NCI-H526 (cell line): ENCODE measurements at regions not wholly inside any gene's neighbourhood (a gene's known extent, or its start where the extent isn't known, plus 50 kb on each side); places are given as distances from the start of the nearest gene placed in this dataset.
"Not testable (repeated sequence)": the region's sequence is repeated elsewhere in the genome, so short reads cannot be mapped to it uniquely, and the experiment has no call there.

Source experiments
- DNase-seq, 2 experiments: peaks; one replicate each; lab custom pipeline; 2025; lab: John Stamatoyannopoulos, UW

GRCh38 chr2:215536510-215536909, 100.6 kb upstream of the FN1 start:
- DNase-seq, result peak in 1 of 2 experiments; percentile 11

GRCh38 chr2:215535741-215536140, 99.9 kb upstream of the FN1 start:
- DNase-seq, result peak; percentile 68 to 77

GRCh38 chr2:215535125-215535668, 99.3 kb upstream of the FN1 start:
- DNase-seq, result peak in 1 of 2 experiments; percentile 31

GRCh38 chr2:215533716-215534115, 97.8 kb upstream of the FN1 start:
- not testable (repeated sequence) for DNase-seq

- DNase-seq, result no peak
Measured at GRCh38 chr2:215532844-215533243, 97.0 kb upstream of the FN1 start.

GRCh38 chr2:215531284-215531683, 95.4 kb upstream of the FN1 start:
- no peak for DNase-seq

GRCh38 chr2:215530191-215530968, 94.5 kb upstream of the FN1 start:
- DNase-seq, result no peak

GRCh38 chr2:215529271-215529670, 93.4 kb upstream of the FN1 start:
- no peak for DNase-seq

- no peak for DNase-seq
Measured at GRCh38 chr2:215528555-215528954, 92.7 kb upstream of the FN1 start.

- no peak for DNase-seq
Measured at GRCh38 chr2:215527736-215528135, 91.9 kb upstream of the FN1 start.

- DNase-seq, result no peak
Measured at GRCh38 chr2:215526341-215526740, 90.5 kb upstream of the FN1 start.

GRCh38 chr2:215522237-215522636, 86.4 kb upstream of the FN1 start:
- peak in 1 of 2 experiments; percentile 14 for DNase-seq

- DNase-seq, result no peak
Measured at GRCh38 chr2:215521031-215521430, 85.2 kb upstream of the FN1 start.

GRCh38 chr2:215517391-215517790, 81.5 kb upstream of the FN1 start:
- DNase-seq, result no peak

GRCh38 chr2:215514516-215514915, 78.6 kb upstream of the FN1 start:
- DNase-seq, result no peak

GRCh38 chr2:215511454-215512346, 75.8 kb upstream of the FN1 start:
- DNase-seq, result no peak

- no peak for DNase-seq
Measured at GRCh38 chr2:215507836-215508235, 72.0 kb upstream of the FN1 start.

- DNase-seq, result no peak
Measured at GRCh38 chr2:215507136-215507535, 71.3 kb upstream of the FN1 start.

GRCh38 chr2:215506604-215506990, 70.7 kb upstream of the FN1 start:
- DNase-seq, result no peak

GRCh38 chr2:215505044-215505786, 69.3 kb upstream of the FN1 start:
- DNase-seq, result no peak

GRCh38 chr2:215504547-215504946, 68.7 kb upstream of the FN1 start:
- DNase-seq, result no peak

GRCh38 chr2:215503381-215503780, 67.5 kb upstream of the FN1 start:
- no peak for DNase-seq
